MM.1S (cell line): ENCODE measurements at regions not wholly inside any gene's neighbourhood (a gene's known extent, or its start where the extent isn't known, plus 50 kb on each side); places are given as distances from the start of the nearest gene placed in this dataset.

ENCODE experiments used
- DNase-seq: peaks from one replicate; pipeline ENCODE4 v3.0.0-alpha.2; 2015
- H2AFZ ChIP-seq: fragments of 300-600 bp; sonication (generic); 2 replicates; pipeline ENCODE4 v1.6.0; 2016; ENCODE audit warnings: antibody characterized with exemption, low read length
- H3F3A ChIP-seq: fragments of 300-600 bp; sonication (generic); 2 replicates; pipeline ENCODE4 v1.6.1; 2016; ENCODE audit warnings: mild to moderate bottlenecking, antibody characterized with exemption, low read length, moderate library complexity, mixed read lengths; ENCODE audit not compliant: insufficient read depth
- H3K27ac ChIP-seq: fragments of 300-600 bp; sonication (generic); 2 replicates; pipeline ENCODE4 v1.5.1; 2016; ENCODE audit warnings: mild to moderate bottlenecking, low read length
- H3K27me3 ChIP-seq: fragments of 300-600 bp; sonication (generic); replicated peaks from 2 replicates; pipeline ENCODE4 v1.6.0; 2016; ENCODE audit warnings: low read length; ENCODE audit not compliant: insufficient read depth
- H3K36me3 ChIP-seq: fragments of 300-600 bp; sonication (generic); replicated peaks from 2 replicates; pipeline ENCODE4 v1.6.1; 2016; ENCODE audit warnings: mild to moderate bottlenecking, low read length, mixed read lengths; ENCODE audit not compliant: insufficient read depth
- H3K4me1 ChIP-seq: fragments of 300-600 bp; sonication (generic); 2 replicates; pipeline ENCODE4 v1.6.1; 2016; ENCODE audit warnings: low read length, mixed read lengths
- H3K4me2 ChIP-seq: fragments of 300-600 bp; sonication (generic); 2 replicates; pipeline ENCODE4 v1.6.0; 2016; ENCODE audit warnings: low read depth, low read length
- H3K4me3 ChIP-seq: fragments of 300-600 bp; sonication (generic); 2 replicates; pipeline ENCODE4 v1.5.1; 2016; ENCODE audit warnings: low read length, mixed read lengths
- H3K79me2 ChIP-seq: fragments of 300-600 bp; sonication (generic); 2 replicates; pipeline ENCODE4 v1.6.1; 2016; ENCODE audit warnings: mixed run types, low read length, mixed read lengths
- H3K9ac ChIP-seq: fragments of 300-600 bp; sonication (generic); 2 replicates; pipeline ENCODE4 v1.6.1; 2016; ENCODE audit warnings: low read length, mixed read lengths
- H3K9me2 ChIP-seq: fragments of 300-600 bp; sonication (generic); replicated peaks from 2 replicates; pipeline ENCODE4 v1.6.1; 2016; ENCODE audit warnings: mild to moderate bottlenecking, low read length, mixed read lengths; ENCODE audit not compliant: insufficient read depth
- H3K9me3 ChIP-seq: fragments of 300-600 bp; sonication (generic); replicated peaks from 2 replicates; pipeline ENCODE4 v1.6.1; 2016; ENCODE audit warnings: mild to moderate bottlenecking, low read length, mixed read lengths; ENCODE audit not compliant: insufficient read depth
- H4K20me1 ChIP-seq: fragments of 300-600 bp; sonication (generic); 2 replicates; pipeline ENCODE4 v1.6.1; 2016; ENCODE audit warnings: mild to moderate bottlenecking, low read length, moderate library complexity, mixed read lengths; ENCODE audit not compliant: insufficient read depth
- EZH2 ChIP-seq: fragments of 300-600 bp; sonication (generic); optimal IDR thresholded peaks from 2 replicates; pipeline ENCODE3; 2017; ENCODE audit warnings: low read depth, mild to moderate bottlenecking, antibody characterized with exemption, low read length, mixed read lengths
- EZH2phosphoT487 ChIP-seq: fragments of 300-600 bp; sonication (generic); IDR thresholded peaks from 2 replicates; pipeline ENCODE4 v1.6.1; 2018; ENCODE audit warnings: antibody characterized with exemption, low read length
- TF ChIP-seq, protein P1 (sequence below): fragments of 300-600 bp; sonication (generic); IDR thresholded peaks from 2 replicates; pipeline ENCODE4 v1.5.1; 2016; ENCODE audit warnings: antibody characterized with exemption, low read length, mixed read lengths

DNA sequence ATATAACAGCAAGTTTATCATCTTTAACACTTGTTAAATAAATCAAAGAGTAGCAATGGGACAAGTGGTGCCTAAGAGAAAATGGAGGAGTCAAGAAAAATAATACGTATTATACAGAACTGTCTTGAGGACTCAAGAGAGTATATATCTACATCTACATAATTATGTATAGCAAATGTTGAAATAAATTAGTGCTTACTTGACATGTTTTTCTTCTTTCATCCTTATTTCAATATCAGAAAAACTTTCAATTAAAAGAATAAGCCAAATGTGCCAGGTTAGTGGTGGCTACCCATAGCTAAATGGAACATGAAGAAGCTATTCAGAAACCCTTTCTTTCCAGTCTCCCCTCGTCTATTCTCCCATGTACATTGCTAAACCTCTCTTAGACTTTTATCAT is 267.3 kb upstream of the SPOPL start:
- no peak overlapping the region for H3K4me2 ChIP-seq
- DNase-seq = no peak
- H3K9me3 ChIP-seq = no peaks in the 10 kb centered on the region
- no peak overlapping the region for H3K4me3 ChIP-seq
- no peaks in the 10 kb centered on the region for H3K36me3 ChIP-seq
- H3K9me2 ChIP-seq = no peaks in the 10 kb centered on the region
- no peak overlapping the region for H2AFZ ChIP-seq
- TF ChIP-seq, protein P1, sequence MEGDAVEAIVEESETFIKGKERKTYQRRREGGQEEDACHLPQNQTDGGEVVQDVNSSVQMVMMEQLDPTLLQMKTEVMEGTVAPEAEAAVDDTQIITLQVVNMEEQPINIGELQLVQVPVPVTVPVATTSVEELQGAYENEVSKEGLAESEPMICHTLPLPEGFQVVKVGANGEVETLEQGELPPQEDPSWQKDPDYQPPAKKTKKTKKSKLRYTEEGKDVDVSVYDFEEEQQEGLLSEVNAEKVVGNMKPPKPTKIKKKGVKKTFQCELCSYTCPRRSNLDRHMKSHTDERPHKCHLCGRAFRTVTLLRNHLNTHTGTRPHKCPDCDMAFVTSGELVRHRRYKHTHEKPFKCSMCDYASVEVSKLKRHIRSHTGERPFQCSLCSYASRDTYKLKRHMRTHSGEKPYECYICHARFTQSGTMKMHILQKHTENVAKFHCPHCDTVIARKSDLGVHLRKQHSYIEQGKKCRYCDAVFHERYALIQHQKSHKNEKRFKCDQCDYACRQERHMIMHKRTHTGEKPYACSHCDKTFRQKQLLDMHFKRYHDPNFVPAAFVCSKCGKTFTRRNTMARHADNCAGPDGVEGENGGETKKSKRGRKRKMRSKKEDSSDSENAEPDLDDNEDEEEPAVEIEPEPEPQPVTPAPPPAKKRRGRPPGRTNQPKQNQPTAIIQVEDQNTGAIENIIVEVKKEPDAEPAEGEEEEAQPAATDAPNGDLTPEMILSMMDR = no peak
- TF ChIP-seq EZH2 = no peak
- TF ChIP-seq EZH2phosphoT487 = no peak
- H3F3A ChIP-seq = no peaks in the 10 kb centered on the region
- H3K79me2 ChIP-seq = no peaks in the 10 kb centered on the region
- no peaks in the 10 kb centered on the region for H3K4me1 ChIP-seq
- no peak overlapping the region for H3K27ac ChIP-seq
- H3K27me3 ChIP-seq = no peaks in the 10 kb centered on the region
- H4K20me1 ChIP-seq = no peaks in the 10 kb centered on the region
- H3K9ac ChIP-seq = no peak overlapping the region

DNA sequence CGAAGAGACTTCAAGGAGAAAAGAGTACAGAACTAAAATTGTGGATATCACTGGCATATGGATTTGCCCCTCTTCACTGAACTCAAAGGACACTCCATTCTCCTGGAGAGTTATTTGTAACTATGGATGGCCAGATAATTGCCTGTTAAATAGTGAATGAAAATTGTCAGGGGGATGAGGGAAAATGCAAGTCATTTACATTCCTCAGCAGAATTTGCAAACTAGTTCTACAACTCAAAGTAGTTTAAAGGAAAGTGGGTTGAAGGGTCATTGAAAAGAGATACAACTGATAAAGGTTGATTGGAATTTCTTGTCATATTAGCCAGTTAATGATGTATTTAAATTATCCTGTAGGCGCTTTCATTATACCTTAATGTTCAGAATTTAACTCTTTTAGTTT is 266.5 kb upstream of the SPOPL start:
- H3K4me3 ChIP-seq = no peak overlapping the region
- no peak overlapping the region for H3K27ac ChIP-seq
- TF ChIP-seq, protein P1 = no peak
- DNase-seq = no peak
- H3K79me2 ChIP-seq = no peaks in the 10 kb centered on the region
- no peaks in the 10 kb centered on the region for H3F3A ChIP-seq
- no peaks in the 10 kb centered on the region for H3K9me2 ChIP-seq
- H3K4me1 ChIP-seq = no peaks in the 10 kb centered on the region
- H3K36me3 ChIP-seq = no peaks in the 10 kb centered on the region
- H2AFZ ChIP-seq = no peak overlapping the region
- no peak overlapping the region for H3K9ac ChIP-seq
- H3K27me3 ChIP-seq = no peaks in the 10 kb centered on the region
- no peaks in the 10 kb centered on the region for H3K9me3 ChIP-seq
- no peak overlapping the region for H3K4me2 ChIP-seq
- H4K20me1 ChIP-seq = no peaks in the 10 kb centered on the region

DNA sequence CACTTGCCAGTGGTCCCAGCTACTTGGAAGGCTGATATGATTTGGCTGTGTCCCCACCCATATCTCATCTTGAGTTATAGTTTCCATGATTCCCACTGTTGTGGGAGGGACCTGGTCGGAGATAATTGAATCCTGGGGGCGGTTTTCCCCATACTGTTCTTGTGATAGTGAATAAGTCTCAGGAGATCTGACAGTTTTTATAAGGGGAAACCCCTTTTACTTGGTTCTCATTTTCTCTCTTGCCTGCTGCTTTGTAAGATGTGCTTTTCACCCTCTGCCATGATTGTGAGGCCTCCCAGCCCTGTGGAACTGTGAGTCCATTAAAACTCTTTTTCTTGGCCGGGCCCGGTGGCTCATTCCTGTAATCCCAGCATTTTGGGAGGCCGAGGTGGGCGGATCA is 265.4 kb upstream of the SPOPL start:
- H3K4me2 ChIP-seq = no peak overlapping the region
- DNase-seq = no peak
- no peaks in the 10 kb centered on the region for H3K9me2 ChIP-seq
- no peaks in the 10 kb centered on the region for H3K79me2 ChIP-seq
- TF ChIP-seq, protein P1 = no peak
- no peak for TF ChIP-seq EZH2phosphoT487
- TF ChIP-seq EZH2 = no peak
- no peaks in the 10 kb centered on the region for H3F3A ChIP-seq
- H4K20me1 ChIP-seq = no peaks in the 10 kb centered on the region
- no peaks in the 10 kb centered on the region for H3K4me1 ChIP-seq
- H3K27ac ChIP-seq = no peak overlapping the region
- H3K9ac ChIP-seq = no peak overlapping the region
- H3K27me3 ChIP-seq = no peaks in the 10 kb centered on the region
- H2AFZ ChIP-seq = no peak overlapping the region
- H3K4me3 ChIP-seq = no peak overlapping the region
- no peaks in the 10 kb centered on the region for H3K36me3 ChIP-seq
- no peaks in the 10 kb centered on the region for H3K9me3 ChIP-seq
